WTC11 (cell line): ENCODE measurements at regions not wholly inside any gene's neighbourhood (a gene's known extent, or its start where the extent isn't known, plus 50 kb on each side); places are given as distances from the start of the nearest gene placed in this dataset.

Source experiments
- CTCF ChIP-seq: fragments of 200-600 bp; IDR thresholded peaks from 2 replicates; pipeline ENCODE4 v1.8.0; 2022; ENCODE audit warnings: antibody characterized with exemption
- ELF4 ChIP-seq: sonication (generic); formaldehyde crosslinking; IDR thresholded peaks from 2 replicates; pipeline ENCODE4 v1.8.1; 2022; ENCODE audit warnings: low read depth, mild to moderate bottlenecking, moderate library complexity, missing genetic modification reagents
- GTF2I ChIP-seq: fragments of 250-450 bp; sonication (Bioruptor Pico); conservative IDR thresholded peaks from 2 replicates; pipeline ENCODE4 v1.4.0; 2021; ENCODE audit warnings: mild to moderate bottlenecking
- TP53 ChIP-seq: sonication (generic); formaldehyde crosslinking; IDR thresholded peaks from 2 replicates; pipeline ENCODE4 v1.8.1; 2023; ENCODE audit warnings: mild to moderate bottlenecking, missing genetic modification reagents
- TF ChIP-seq, protein P1 (sequence below): sonication (generic); formaldehyde crosslinking; conservative IDR thresholded peaks from 2 replicates; pipeline ENCODE4 v1.8.1; 2022; ENCODE audit warnings: mild to moderate bottlenecking, missing genetic modification reagents
- TF ChIP-seq, protein P2 (sequence below): sonication (generic); formaldehyde crosslinking; IDR thresholded peaks from 2 replicates; pipeline ENCODE4 v1.8.1; 2023; ENCODE audit warnings: mild to moderate bottlenecking, missing genetic modification reagents, borderline replicate concordance
- TF ChIP-seq, protein P3 (sequence below): sonication (generic); formaldehyde crosslinking; IDR thresholded peaks from 2 replicates; pipeline ENCODE4 v1.8.1; 2023; ENCODE audit warnings: mild to moderate bottlenecking, missing genetic modification reagents

- TF ChIP-seq ELF4 (CRISPR knock-in tag) (no peak), CTCF (no peak), GTF2I (CRISPR knock-in tag) (no peak), TP53 (CRISPR knock-in tag) (no peak)
- TF ChIP-seq, protein P1, sequence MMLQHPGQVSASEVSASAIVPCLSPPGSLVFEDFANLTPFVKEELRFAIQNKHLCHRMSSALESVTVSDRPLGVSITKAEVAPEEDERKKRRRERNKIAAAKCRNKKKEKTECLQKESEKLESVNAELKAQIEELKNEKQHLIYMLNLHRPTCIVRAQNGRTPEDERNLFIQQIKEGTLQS: no peak
- TF ChIP-seq, protein P2, sequence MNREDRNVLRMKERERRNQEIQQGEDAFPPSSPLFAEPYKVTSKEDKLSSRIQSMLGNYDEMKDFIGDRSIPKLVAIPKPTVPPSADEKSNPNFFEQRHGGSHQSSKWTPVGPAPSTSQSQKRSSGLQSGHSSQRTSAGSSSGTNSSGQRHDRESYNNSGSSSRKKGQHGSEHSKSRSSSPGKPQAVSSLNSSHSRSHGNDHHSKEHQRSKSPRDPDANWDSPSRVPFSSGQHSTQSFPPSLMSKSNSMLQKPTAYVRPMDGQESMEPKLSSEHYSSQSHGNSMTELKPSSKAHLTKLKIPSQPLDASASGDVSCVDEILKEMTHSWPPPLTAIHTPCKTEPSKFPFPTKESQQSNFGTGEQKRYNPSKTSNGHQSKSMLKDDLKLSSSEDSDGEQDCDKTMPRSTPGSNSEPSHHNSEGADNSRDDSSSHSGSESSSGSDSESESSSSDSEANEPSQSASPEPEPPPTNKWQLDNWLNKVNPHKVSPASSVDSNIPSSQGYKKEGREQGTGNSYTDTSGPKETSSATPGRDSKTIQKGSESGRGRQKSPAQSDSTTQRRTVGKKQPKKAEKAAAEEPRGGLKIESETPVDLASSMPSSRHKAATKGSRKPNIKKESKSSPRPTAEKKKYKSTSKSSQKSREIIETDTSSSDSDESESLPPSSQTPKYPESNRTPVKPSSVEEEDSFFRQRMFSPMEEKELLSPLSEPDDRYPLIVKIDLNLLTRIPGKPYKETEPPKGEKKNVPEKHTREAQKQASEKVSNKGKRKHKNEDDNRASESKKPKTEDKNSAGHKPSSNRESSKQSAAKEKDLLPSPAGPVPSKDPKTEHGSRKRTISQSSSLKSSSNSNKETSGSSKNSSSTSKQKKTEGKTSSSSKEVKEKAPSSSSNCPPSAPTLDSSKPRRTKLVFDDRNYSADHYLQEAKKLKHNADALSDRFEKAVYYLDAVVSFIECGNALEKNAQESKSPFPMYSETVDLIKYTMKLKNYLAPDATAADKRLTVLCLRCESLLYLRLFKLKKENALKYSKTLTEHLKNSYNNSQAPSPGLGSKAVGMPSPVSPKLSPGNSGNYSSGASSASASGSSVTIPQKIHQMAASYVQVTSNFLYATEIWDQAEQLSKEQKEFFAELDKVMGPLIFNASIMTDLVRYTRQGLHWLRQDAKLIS (CRISPR knock-in tag): no peak
- TF ChIP-seq, protein P3, sequence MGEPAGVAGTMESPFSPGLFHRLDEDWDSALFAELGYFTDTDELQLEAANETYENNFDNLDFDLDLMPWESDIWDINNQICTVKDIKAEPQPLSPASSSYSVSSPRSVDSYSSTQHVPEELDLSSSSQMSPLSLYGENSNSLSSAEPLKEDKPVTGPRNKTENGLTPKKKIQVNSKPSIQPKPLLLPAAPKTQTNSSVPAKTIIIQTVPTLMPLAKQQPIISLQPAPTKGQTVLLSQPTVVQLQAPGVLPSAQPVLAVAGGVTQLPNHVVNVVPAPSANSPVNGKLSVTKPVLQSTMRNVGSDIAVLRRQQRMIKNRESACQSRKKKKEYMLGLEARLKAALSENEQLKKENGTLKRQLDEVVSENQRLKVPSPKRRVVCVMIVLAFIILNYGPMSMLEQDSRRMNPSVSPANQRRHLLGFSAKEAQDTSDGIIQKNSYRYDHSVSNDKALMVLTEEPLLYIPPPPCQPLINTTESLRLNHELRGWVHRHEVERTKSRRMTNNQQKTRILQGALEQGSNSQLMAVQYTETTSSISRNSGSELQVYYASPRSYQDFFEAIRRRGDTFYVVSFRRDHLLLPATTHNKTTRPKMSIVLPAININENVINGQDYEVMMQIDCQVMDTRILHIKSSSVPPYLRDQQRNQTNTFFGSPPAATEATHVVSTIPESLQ: no peak
Measured at GRCh38 chr16:6252541-6252940, 1080.1 kb upstream of the RBFOX1 start.
